PFSK-1 (cell line): ENCODE measurements at regions not wholly inside any gene's neighbourhood (a gene's known extent, or its start where the extent isn't known, plus 50 kb on each side); places are given as distances from the start of the nearest gene placed in this dataset.

Source experiments
- FOXP2 ChIP-seq: optimal IDR thresholded peaks from 2 replicates; pipeline ENCODE3; 2011; ENCODE audit warnings: borderline replicate concordance, control low read depth, inconsistent platforms; ENCODE audit not compliant: insufficient read depth; ENCODE audit errors: extremely low read length, extremely low read depth
- POLR2AphosphoS5 ChIP-seq: IDR thresholded peaks from 2 replicates; pipeline ENCODE4 v1.6.1; 2012; ENCODE audit warnings: low read depth, mild to moderate bottlenecking, control low read depth, low read length, moderate library complexity
- SIN3A ChIP-seq: IDR thresholded peaks from 2 replicates; pipeline ENCODE4 v1.6.1; 2012; ENCODE audit warnings: mild to moderate bottlenecking, low read length, moderate library complexity, borderline replicate concordance; ENCODE audit not compliant: insufficient read depth
- TAF1 ChIP-seq: IDR thresholded peaks from 2 replicates; pipeline ENCODE4 v1.6.1; 2012; ENCODE audit warnings: low read length, control low read depth, borderline replicate concordance; ENCODE audit not compliant: insufficient read depth
- TF ChIP-seq, protein P1 (sequence below), 2 experiments: IDR thresholded peaks; 2 replicates each; pipeline versions ENCODE4 v1.6.1 to v1.8.0; 2011 to 2012; ENCODE audit warnings: low read depth in 2 of 2, low read length in 2 of 2, control low read depth in 1 of 2, inconsistent platforms in 1 of 2, mild to moderate bottlenecking in 1 of 2, moderate library complexity in 1 of 2; ENCODE audit not compliant: insufficient read depth in 1 of 2

DNA sequence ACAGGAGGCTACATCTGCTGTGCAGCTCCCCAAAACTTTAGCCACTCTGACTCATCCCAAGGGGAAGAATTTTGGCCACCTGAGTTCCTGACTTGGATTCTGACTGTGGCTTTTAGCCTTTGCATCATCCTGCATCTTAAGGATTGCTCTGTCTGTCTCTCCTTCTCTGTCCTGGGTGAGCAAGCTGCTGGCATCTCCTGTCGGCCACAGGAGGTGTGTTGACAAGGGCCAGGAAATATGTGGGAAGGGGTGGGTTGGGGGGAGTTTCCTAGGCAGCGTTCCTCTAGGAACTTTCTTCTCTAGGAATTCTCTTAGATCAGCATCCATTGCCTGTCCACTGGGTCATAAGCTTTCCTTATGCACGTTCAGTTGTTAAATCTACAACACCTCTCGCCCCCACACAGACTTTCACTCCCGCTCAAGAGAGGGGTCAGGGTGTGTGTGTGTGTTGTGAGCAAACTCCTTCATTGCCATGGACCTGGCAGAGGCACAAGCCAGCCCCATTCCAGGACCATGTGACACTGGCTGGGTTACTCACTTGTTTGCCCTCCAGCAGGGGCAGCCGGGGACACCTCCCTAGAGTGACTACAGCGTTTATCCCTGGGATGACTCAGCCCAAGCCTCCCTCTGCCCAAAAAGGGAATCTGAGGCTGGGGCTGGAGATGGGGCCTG, 145.0 kb upstream of the DUSP10 start:
- TF ChIP-seq TAF1, result no peak
- TF ChIP-seq POLR2AphosphoS5, result no peak
- TF ChIP-seq SIN3A, result no peak
- TF ChIP-seq, protein P1, sequence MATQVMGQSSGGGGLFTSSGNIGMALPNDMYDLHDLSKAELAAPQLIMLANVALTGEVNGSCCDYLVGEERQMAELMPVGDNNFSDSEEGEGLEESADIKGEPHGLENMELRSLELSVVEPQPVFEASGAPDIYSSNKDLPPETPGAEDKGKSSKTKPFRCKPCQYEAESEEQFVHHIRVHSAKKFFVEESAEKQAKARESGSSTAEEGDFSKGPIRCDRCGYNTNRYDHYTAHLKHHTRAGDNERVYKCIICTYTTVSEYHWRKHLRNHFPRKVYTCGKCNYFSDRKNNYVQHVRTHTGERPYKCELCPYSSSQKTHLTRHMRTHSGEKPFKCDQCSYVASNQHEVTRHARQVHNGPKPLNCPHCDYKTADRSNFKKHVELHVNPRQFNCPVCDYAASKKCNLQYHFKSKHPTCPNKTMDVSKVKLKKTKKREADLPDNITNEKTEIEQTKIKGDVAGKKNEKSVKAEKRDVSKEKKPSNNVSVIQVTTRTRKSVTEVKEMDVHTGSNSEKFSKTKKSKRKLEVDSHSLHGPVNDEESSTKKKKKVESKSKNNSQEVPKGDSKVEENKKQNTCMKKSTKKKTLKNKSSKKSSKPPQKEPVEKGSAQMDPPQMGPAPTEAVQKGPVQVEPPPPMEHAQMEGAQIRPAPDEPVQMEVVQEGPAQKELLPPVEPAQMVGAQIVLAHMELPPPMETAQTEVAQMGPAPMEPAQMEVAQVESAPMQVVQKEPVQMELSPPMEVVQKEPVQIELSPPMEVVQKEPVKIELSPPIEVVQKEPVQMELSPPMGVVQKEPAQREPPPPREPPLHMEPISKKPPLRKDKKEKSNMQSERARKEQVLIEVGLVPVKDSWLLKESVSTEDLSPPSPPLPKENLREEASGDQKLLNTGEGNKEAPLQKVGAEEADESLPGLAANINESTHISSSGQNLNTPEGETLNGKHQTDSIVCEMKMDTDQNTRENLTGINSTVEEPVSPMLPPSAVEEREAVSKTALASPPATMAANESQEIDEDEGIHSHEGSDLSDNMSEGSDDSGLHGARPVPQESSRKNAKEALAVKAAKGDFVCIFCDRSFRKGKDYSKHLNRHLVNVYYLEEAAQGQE (IDR thresholded peaks at IDR 0.05; ENCODE audit: insufficient read depth in 1 of 2, low read depth in 2 of 2, low read length in 2 of 2), result no peak
- no peak for TF ChIP-seq FOXP2

GRCh38 chr1:221886311-221886710, 144.4 kb upstream of the DUSP10 start:
- TF ChIP-seq FOXP2, result no peak
- TF ChIP-seq, protein P1 (IDR thresholded peaks at IDR 0.05; ENCODE audit: insufficient read depth in 1 of 2, low read depth in 2 of 2, low read length in 2 of 2), result no peak
- no peak for TF ChIP-seq TAF1
- TF ChIP-seq POLR2AphosphoS5, result no peak
- TF ChIP-seq SIN3A, result no peak

GRCh38 chr1:221884821-221885220, 142.9 kb upstream of the DUSP10 start:
- TF ChIP-seq FOXP2 (no peak), POLR2AphosphoS5 (no peak), TAF1 (no peak), SIN3A (no peak)
- TF ChIP-seq, protein P1 (IDR thresholded peaks at IDR 0.05; ENCODE audit: insufficient read depth in 1 of 2, low read depth in 2 of 2, low read length in 2 of 2), result no peak

GRCh38 chr1:221881805-221882581, 140.1 kb upstream of the DUSP10 start:
- TF ChIP-seq, protein P1 (IDR thresholded peaks at IDR 0.05; ENCODE audit: insufficient read depth in 1 of 2, low read depth in 2 of 2, low read length in 2 of 2), result no peak
- no peak for TF ChIP-seq SIN3A
- no peak for TF ChIP-seq TAF1
- TF ChIP-seq POLR2AphosphoS5, result no peak
- no peak for TF ChIP-seq FOXP2
